22Rv1 (cell line): ENCODE measurements at regions not wholly inside any gene's neighbourhood (a gene's known extent, or its start where the extent isn't known, plus 50 kb on each side); places are given as distances from the start of the nearest gene placed in this dataset.

ENCODE experiments used
- CTCF ChIP-seq: fragments of 450-650 bp; IDR thresholded peaks from 2 replicates; pipeline ENCODE4 v1.5.1; 2017; ENCODE audit warnings: mild to moderate bottlenecking
- ZFX ChIP-seq: fragments of 450-650 bp; IDR thresholded peaks from 2 replicates; pipeline ENCODE4 v1.6.1; 2017; ENCODE audit warnings: antibody characterized with exemption, borderline replicate concordance

GRCh38 chr4:66589183-66589582, 918.9 kb upstream of the EPHA5 start:
- TF ChIP-seq CTCF (no peak), ZFX (no peak)
